ENCODE measurements at regions not wholly inside any gene's neighbourhood (a gene's known extent, or its start where the extent isn't known, plus 50 kb on each side); places are given as distances from the start of the nearest gene placed in this dataset.

GRCh38 chr13:37316935-37317334 is 211.5 kb upstream of the CSNK1A1L start:
- no peak for DNase-seq (ENCODE audit: low spot score)
- Histone ChIP-seq H3K27ac (no peak overlapping the region), H3K9me3 (peaks cover 0 to 8% of the 10 kb centered on the region in 2 donors), H3K27me3 (no peaks in the 10 kb centered on the region), H3K36me3 (no peaks in the 10 kb centered on the region), H3K4me1 (no peaks in the 10 kb centered on the region), H3K4me3 (no peak overlapping the region)
- no peak for TF ChIP-seq CTCF (IDR thresholded peaks at IDR 0.05)

- H3K9me3 ChIP-seq = peaks cover 0 to 4% of the 10 kb centered on the region in 2 donors
- no peak for DNase-seq (ENCODE audit: low spot score)
- no peak overlapping the region for H3K4me3 ChIP-seq
- H3K4me1 ChIP-seq = no peaks in the 10 kb centered on the region
- no peak for TF ChIP-seq CTCF (IDR thresholded peaks at IDR 0.05)
- no peak overlapping the region for H3K27ac ChIP-seq
- H3K36me3 ChIP-seq = no peaks in the 10 kb centered on the region
- H3K27me3 ChIP-seq = no peaks in the 10 kb centered on the region
These were observed 207.9 kb upstream of the CSNK1A1L start for GRCh38 chr13:37313372-37313771.

- H3K4me1 ChIP-seq = no peaks in the 10 kb centered on the region
- no peak for DNase-seq (ENCODE audit: low spot score)
- no peak overlapping the region for H3K27ac ChIP-seq
- no peaks in the 10 kb centered on the region for H3K36me3 ChIP-seq
- no peaks in the 10 kb centered on the region for H3K27me3 ChIP-seq
- TF ChIP-seq CTCF (IDR thresholded peaks at IDR 0.05) = no peak
- H3K9me3 ChIP-seq = no peaks in the 10 kb centered on the region
- H3K4me3 ChIP-seq = no peak overlapping the region
These were observed 201.5 kb upstream of the CSNK1A1L start for GRCh38 chr13:37306778-37307544.

GRCh38 chr13:37303606-37304005 is 198.1 kb upstream of the CSNK1A1L start:
- no peak for DNase-seq (ENCODE audit: low spot score)
- H3K9me3 ChIP-seq = no peaks in the 10 kb centered on the region
- TF ChIP-seq CTCF (IDR thresholded peaks at IDR 0.05) = no peak

GRCh38 chr13:37302686-37303085 is 197.2 kb upstream of the CSNK1A1L start:
- Histone ChIP-seq H3K4me1 (no peaks in the 10 kb centered on the region), H3K9me3 (no peaks in the 10 kb centered on the region), H3K27ac (no peak overlapping the region), H3K27me3 (no peaks in the 10 kb centered on the region), H3K36me3 (no peaks in the 10 kb centered on the region), H3K4me3 (no peak overlapping the region)
- TF ChIP-seq CTCF (IDR thresholded peaks at IDR 0.05) = no peak
- DNase-seq (ENCODE audit: low spot score) = no peak

More at GRCh38 chr13:37303606-37304005, 198.1 kb upstream of the CSNK1A1L start:
- Histone ChIP-seq H3K36me3 (no peaks in the 10 kb centered on the region), H3K4me1 (no peaks in the 10 kb centered on the region), H3K27ac (no peak overlapping the region), H3K27me3 (no peaks in the 10 kb centered on the region), H3K4me3 (no peak overlapping the region)

GRCh38 chr13:37295573-37295972 is 190.1 kb upstream of the CSNK1A1L start:
- Histone ChIP-seq H3K4me1 (peaks cover 0 to 16% of the 10 kb centered on the region in 2 donors), H3K27me3 (no peaks in the 10 kb centered on the region), H3K4me3 (no peak overlapping the region), H3K36me3 (no peaks in the 10 kb centered on the region), H3K9me3 (no peaks in the 10 kb centered on the region), H3K27ac (peak overlapping the region in 1 of 2 donors; percentile 41)
- no peak for TF ChIP-seq CTCF (IDR thresholded peaks at IDR 0.05)
- no peak for DNase-seq (ENCODE audit: low spot score)

All from right atrium auricular region (tissue), 2 donors.